ENCODE measurements at regions not wholly inside any gene's neighbourhood (a gene's known extent, or its start where the extent isn't known, plus 50 kb on each side); places are given as distances from the start of the nearest gene placed in this dataset.

DNA sequence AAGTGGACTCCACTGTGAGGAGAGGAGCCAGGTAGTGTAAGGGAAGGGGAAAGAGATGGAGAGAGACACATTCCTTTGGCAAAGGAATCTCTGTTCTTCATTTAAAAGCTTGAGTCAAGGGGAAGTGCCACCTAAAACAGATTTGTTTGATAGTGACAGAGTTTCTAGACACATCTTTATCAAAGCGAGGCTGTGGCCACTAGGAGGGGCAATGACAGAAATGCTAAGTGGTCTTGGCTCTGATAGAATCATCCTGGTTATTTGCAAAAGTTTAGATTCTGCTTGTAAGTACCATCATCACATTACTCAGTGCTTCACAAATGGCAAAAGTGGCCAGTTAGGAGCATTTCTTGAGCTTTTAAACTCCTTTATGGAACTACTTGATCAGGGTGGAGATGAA lies 261.4 kb downstream of the CNTN3 start:
- TF ChIP-seq POLR2A (IDR thresholded peaks at IDR 0.05; ENCODE audit: low read depth, low read length) (no peak), POLR2AphosphoS5 (IDR thresholded peaks at IDR 0.05; ENCODE audit: low read depth, low read length) (no peak), TAF1 (IDR thresholded peaks at IDR 0.05; ENCODE audit: low read depth, low read length) (no peak), SPI1 (IDR thresholded peaks at IDR 0.05; ENCODE audit: low read depth, low read length) (no peak), PAX5 (IDR thresholded peaks at IDR 0.05; ENCODE audit: insufficient read depth, low read length, severe bottlenecking) (no peak), POU2F2 (IDR thresholded peaks at IDR 0.05; ENCODE audit: low read depth, low read length) (no peak)

Data from GM12891 (cell line).